M059J (cell line): ENCODE measurements at regions not wholly inside any gene's neighbourhood (a gene's known extent, or its start where the extent isn't known, plus 50 kb on each side); places are given as distances from the start of the nearest gene placed in this dataset.
"Not testable (repeated sequence)": the region's sequence is repeated elsewhere in the genome, so short reads cannot be mapped to it uniquely, and the experiment has no call there.

Source experiments
- DNase-seq: peaks from one replicate; pipeline ENCODE4 v3.0.0-alpha.2; 2012; ENCODE audit warnings: low read depth

DNA sequence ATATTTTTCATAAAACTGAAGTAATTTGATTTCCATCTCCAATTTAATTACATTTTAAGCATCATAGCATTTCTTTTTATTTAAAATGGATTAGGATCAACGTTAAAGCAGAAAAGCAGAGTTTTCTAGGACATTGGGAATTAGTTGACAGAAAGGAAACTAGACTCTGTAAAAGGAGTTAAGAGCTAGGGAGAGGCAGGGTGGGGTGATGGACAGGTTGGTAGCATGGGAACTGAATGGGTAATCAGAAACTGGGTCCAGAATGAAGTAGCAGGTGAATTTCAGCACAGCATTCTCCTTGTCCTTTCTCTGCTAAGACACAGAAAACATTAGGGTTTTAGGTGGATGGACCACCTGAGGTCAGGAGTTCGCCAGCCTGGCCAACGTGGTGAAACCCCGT lies 97.6 kb downstream of the ANAPC4 start:
- no peak for DNase-seq

DNA sequence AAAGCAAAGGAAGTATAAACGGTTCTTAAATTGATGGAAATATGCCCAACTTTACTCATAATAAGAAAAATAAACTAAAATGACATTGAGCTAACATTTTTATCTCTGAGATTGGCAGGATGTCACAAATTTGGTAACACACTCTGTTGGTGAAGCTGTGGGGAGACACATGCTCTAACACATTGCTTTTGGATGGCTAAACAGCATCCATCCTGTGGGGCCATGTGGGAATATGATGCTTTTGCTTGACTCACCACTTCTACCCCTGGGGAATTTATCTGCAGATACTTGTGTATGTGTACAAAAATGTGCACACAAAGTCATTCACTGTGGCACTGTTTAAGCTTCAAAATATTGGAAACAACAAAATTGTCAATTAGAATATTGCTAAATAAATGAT lies 100.2 kb downstream of the ANAPC4 start:
- no peak for DNase-seq

- no peak for DNase-seq
These were observed 104.6 kb downstream of the ANAPC4 start for GRCh38 chr4:25481648-25482047.

DNA sequence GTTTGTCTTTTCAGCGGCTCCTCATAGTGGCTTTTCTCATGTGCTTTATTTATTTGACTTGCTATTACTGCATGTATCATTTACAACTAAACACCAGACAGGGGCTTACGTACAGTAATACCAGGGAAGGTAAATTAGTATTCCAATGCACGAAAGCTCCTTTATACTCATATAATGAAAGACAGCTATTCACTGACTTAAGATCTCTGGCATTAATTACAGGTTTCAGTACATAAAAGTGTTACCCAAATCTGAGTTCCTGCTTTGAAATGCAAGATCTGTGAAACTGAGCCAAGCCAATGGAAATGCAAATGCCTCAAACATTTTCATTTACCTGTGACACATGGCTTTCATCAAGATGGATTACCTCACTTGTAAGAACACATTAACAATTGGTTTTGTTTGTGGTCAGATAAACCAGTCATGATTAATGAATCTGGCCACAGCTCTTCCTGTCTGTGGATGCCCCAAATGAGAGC lies 107.2 kb downstream of the ANAPC4 start:
- DNase-seq, result peak; percentile 50

- DNase-seq, result no peak
These were observed 108.0 kb downstream of the ANAPC4 start for GRCh38 chr4:25485104-25485503.

DNA sequence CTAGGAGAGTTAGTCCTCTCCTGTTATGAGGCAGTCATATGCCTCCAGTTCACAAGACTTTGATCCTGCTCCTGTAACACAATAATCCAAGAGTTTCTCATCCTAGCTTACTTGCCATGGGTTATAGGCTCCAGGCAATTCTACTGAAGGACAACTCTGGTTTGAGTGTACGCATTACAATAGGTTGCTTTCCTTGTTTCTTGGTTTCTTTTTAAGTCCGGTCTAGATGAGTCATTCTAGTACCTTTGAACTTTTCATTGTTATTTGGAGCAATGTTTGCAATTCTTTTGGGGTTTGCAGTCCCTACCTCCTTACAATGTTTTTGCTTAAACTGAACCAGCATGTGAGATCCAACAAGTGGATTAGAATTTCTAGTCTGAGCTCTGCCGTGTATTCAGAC lies 109.1 kb downstream of the ANAPC4 start:
- peak; percentile 46 for DNase-seq

- DNase-seq, result no peak
These were observed 110.1 kb downstream of the ANAPC4 start for GRCh38 chr4:25487155-25487554.

- DNase-seq, result no peak
These were observed 112.3 kb downstream of the ANAPC4 start for GRCh38 chr4:25489253-25489797.

DNA sequence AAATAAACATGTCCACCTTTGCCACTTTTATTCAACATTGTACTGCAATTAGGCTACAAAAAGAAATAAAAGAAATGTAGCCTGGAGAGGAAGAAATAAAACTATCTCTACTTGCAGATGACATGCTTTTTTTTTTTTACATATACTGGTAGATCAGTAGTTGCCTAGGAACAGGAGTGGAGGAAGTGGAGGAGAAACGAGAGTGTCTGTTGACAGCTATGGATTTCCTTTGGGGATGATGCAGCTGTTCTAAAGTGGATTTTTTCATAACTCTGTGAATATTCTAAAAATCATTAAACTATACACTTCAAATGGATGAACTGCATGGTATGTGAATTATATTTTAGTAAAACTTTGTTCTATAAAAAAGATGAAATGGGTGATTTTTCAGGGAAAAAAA lies 116.4 kb downstream of the ANAPC4 start:
- no peak for DNase-seq

- DNase-seq, result no peak
These were observed 117.1 kb downstream of the ANAPC4 start for GRCh38 chr4:25494166-25494565.

DNA sequence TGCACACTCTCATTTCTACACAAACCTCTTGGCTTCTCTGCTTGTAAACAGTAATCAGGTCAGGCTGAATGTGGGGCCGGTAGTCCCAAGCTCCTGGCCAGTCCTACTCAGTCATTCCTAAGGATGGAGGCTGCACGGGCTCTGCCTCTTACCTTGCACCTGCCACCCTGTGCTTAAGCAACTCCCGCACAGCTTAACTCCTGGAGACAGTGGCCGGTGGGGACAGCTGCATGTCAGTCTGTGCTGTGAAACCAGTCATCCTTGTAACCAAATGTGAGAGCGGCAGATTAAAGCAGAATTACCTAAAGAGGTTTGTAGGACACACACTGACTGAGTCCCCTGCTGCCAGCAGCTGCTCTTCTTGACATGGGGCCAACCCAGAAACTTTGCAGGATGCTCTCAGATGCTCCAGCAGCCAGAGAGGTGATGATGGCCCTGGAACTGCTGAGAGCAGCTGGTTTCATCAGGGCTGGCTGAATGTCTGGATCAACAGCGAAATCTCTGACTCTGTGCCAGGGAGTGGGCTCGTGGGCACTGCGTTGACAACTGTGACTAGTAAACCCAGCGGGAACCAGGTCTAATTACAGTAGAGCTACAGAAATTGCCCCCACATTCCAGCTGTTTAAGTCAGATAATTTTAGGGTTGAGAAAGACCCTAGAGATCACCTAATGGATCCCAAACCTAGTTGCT lies 123.7 kb downstream of the ANAPC4 start:
- DNase-seq, result no peak

GRCh38 chr4:25502115-25502514 lies 125.1 kb downstream of the ANAPC4 start:
- no peak for DNase-seq

DNA sequence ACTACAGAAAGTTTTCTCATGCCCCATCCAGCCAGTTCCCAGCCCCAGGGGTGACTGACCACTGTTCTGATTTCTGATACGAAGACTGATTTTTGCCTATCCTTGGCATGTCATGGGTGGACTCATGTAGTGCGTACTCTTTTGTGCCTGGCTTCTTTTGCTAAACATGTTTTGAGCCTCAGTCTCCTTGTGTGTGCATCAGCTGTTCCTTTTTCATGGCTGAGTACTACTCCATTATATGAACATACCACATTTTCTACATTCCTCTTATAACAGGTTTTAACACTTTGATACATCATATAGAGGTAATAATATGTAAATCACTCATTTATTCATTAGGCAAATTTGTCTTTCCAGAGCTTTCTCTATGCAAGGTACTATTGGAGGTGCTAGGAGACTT lies 126.7 kb downstream of the ANAPC4 start:
- no peak for DNase-seq

DNA sequence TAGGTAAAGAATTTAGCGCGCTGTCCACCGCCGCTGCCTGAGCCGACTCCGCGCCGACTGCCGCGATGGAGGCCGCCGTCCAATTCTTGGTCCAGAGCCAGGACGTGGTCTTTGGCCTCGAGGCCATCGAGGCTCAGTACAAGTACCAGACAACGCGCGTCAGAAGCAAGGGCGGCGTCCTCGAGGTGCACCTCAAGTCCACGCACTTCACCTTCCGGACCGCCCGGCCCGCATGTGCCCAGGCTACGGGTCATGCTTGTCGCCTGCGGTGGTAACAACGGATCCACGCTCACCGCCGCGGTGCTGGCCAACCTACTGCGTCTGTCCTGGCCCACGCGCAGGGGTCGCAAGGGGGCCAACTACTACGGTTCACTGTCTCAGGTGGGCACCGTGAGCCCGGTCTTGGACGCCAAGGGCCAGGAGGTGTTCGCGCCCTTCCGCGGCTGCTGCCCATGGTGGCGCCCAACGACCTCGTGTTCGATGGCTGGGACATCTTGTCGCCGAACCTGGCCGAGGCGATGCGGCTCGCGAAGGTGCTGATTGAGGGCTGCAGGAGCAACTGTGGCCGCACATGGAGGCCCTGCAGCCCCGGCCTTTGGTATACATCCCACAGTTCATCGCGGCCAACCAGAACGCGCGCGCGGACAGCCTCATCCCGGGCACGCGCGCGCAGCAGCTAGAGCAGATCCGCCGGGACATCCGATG lies 128.0 kb downstream of the ANAPC4 start:
- no peak for DNase-seq

DNA sequence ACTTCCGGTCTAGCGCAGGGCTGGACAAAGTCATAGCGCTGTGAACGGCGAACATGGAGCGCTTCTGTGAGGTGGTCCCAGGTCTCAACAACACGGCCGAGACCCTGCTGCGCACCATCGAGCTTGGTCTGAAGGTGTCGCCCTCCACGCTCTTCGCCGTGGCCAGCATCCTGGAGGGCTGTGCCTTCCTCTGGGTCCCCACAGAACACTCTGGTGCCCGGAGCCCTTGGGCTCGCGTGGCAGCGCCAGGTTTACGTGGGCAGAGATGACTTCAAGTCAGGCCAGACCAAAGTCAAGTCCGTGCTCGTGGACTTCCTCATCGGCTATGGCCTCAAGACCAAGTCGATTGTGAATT lies 128.6 kb downstream of the ANAPC4 start:
- DNase-seq, result no peak

GRCh38 chr4:25506032-25506571 lies 129.0 kb downstream of the ANAPC4 start:
- no peak for DNase-seq

- DNase-seq, result no peak
These were observed 132.6 kb downstream of the ANAPC4 start for GRCh38 chr4:25509646-25510045.

DNA sequence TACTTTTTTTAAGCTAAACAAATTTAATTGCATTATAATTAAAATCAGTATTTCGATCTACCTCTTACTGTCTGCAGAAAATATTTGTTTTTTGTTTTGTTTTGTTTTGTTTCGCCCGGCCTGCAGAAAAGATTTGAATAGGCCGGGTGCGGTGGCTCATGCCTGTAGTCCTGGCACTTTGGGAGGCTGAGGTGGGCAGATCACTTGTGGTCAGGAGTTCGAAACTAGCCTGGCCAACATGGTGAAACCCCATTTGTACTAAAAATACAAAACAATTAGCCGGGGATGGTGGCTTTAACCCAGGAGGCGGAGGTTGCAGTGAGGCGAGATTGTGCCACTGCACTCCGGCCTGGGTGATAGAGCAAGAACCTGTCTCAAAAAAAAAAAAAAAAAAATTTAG lies 134.8 kb downstream of the ANAPC4 start:
- not testable (repeated sequence) for DNase-seq

DNA sequence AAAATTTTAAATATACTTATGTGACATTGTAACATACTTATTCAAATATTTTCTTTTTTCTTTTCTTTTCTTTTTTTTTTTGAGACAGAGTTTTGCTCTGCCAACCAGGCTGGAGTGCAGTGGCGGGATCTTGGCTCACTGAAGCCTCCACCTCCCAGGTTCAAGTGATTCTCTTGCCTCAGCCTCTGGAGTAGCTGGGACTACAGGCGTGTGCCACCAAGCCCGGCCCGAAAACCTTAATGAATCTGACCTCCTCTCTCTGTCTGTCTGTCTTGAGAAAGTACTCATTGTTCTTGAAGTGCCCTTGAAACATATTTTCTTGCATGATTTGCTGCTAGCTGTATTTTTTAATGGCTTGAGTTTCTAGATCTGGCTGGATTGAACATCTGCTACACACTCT lies 136.8 kb downstream of the ANAPC4 start:
- DNase-seq, result no peak

DNA sequence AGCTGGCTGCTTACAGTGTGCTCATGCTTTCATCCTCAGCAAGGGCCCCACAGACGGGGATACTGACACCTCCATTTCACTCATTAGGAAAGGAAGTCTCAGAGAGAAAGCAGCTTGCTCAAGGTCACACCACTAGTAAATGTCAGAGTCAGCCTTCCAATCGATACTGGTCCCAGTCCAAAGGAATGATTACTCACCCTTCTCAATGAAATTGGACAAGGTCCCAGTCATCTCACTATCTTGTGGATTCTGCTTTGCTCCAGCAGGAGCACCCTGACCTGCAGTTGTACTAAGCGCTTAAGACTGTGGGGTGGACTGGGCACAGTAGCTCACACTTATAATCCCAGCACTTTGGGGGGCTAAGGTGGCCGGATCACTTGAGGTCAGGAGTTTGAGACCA lies 132.2 kb upstream of the SLC34A2 start:
- no peak for DNase-seq

DNA sequence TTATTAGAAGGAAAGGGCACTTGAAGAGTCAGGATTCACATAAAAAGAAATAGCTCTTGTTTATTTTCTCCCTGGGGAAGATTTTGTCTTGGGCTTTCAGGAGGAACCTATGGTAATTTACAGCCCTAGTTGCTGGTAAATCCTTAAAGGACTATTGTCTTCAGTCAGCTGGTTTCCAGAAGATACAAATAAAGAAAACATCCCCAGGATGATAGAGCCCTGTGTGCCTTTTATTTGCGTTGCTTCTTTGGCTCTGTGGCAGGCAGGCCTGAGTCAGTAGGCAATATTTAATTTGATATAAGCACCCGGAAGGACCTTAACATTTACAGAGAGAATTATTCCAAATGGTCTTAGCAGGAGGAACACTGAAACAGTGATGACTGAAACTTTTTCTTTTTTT lies 131.0 kb upstream of the SLC34A2 start:
- no peak for DNase-seq

- no peak for DNase-seq
These were observed 129.8 kb upstream of the SLC34A2 start for GRCh38 chr4:25525896-25526295.

DNA sequence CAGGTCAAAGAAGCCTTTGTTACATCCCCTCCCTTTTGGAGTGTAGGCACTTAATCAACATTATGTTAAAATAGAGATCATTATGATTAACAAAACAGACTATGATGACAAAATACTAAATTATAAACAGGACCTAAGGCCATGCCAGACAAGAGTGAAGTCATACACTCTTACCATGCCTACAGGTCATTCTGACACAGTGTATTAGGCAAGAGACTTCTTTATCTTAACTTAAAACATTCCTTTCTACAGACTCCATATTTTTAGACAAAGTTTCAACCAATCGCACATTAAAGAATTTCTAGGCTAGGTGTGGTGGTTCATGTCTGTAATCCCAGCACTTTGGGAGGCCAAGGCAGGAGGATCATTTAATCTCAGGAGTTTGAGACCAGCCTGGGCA lies 128.6 kb upstream of the SLC34A2 start:
- DNase-seq, result no peak
